ENCODE measurements at regions not wholly inside any gene's neighbourhood (a gene's known extent, or its start where the extent isn't known, plus 50 kb on each side); places are given as distances from the start of the nearest gene placed in this dataset.

DNA sequence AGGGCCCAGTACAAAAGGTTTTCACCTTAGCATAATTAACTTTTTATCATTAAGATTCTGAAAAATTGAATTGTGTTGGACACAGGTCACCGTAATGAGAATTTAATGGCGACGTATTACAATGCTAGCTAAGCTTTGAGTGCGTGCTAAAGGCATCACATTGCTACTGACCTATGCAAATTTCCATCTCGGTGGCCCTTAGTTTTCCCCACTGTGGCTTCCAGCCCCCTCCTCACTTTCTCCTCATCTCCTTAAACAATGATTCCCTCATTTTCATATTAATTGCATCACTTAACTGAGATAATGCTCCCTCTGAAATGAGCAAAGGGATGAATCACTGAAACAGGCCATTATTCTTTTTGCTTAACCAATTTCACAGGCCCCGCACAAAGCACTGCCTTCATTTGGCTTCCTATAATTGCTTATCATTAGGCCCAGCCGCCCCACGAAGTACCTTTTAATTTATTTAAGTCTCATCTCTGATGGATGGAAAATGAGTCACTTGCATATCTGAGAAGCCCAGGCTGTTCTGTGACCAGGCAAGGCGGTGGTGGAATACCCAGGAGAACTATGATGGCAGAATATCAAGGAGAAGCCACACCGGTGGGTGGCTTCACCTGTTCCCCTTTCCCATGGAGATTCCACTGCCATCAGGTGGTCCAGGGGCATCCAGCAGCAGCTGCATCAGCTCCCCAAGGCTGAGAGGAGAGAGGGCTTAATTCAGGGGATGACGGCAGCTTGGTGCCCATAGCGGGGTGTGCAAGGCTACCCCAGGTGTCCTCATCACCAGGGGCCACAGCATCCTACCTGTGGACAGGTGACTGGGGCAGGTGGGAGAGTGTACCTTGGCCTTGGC is 223.8 kb upstream of the BOD1L1 start:
- TF ChIP-seq, protein P1, sequence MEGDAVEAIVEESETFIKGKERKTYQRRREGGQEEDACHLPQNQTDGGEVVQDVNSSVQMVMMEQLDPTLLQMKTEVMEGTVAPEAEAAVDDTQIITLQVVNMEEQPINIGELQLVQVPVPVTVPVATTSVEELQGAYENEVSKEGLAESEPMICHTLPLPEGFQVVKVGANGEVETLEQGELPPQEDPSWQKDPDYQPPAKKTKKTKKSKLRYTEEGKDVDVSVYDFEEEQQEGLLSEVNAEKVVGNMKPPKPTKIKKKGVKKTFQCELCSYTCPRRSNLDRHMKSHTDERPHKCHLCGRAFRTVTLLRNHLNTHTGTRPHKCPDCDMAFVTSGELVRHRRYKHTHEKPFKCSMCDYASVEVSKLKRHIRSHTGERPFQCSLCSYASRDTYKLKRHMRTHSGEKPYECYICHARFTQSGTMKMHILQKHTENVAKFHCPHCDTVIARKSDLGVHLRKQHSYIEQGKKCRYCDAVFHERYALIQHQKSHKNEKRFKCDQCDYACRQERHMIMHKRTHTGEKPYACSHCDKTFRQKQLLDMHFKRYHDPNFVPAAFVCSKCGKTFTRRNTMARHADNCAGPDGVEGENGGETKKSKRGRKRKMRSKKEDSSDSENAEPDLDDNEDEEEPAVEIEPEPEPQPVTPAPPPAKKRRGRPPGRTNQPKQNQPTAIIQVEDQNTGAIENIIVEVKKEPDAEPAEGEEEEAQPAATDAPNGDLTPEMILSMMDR (IDR thresholded peaks at IDR 0.05; ENCODE audit: extremely low read depth, missing control alignments): no peak
- DNase-seq (ENCODE audit: low spot score): no peak

DNA sequence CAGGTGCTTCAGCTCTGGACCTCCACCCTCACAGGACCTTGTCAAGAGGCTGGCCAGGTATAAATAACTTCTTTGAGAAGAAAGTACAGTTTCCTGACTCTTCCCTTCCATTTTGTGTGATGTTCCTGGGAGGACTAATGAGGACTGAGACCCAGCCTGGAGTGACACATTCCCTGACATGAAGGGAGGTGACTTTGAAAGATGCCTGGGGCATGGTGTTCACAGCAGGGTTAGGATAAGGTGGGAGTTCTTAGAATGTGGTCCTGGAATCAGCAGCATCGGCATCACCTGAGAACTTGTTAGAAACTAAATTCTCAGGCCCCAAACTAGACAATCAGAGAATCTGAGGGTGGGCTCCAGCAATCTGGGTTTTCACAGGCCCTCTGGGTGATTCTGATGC is 224.9 kb upstream of the BOD1L1 start:
- no peak for DNase-seq (ENCODE audit: low spot score)
- TF ChIP-seq, protein P1 (IDR thresholded peaks at IDR 0.05; ENCODE audit: extremely low read depth, missing control alignments): no peak

DNA sequence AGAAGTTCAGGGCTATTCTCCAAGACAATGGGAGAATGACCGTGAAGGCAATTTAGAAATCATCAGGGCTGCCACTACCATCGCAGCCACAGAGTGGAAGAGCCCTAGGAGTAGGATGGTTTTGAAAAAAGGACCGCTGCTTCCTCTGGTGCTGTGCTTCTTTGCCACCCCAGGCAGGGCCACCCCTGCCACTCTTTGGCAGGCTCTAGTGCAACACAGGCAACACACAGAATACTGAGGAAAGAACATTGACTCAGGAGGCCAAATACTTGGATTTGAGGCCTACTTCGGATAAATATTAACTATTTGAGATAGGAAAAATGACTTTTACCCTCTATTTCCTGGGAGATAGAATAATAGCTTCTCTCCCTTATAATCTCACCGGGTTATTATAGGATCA is 228.9 kb upstream of the BOD1L1 start:
- no peak for DNase-seq (ENCODE audit: low spot score)
- TF ChIP-seq, protein P1 (IDR thresholded peaks at IDR 0.05; ENCODE audit: extremely low read depth, missing control alignments): no peak

DNA sequence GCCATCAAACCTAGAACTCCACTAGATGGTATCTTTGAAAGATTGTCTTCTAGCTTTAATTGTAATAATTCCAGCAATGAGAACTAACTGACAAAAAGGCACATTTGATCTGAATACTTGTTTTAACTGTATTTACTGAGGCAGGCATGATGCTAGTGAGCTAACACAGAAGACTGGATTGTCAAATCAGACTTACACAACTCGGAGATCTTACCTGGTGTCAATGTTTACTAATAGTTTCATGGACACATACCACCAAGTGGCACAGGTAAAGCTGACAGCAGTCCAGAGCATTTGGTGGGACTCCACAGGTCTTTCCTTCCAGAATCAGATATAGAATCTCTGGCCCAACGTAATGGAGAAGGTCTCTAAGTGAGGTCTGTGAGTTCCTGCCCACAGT is 229.9 kb upstream of the BOD1L1 start:
- DNase-seq (ENCODE audit: low spot score): no peak
- TF ChIP-seq, protein P1 (IDR thresholded peaks at IDR 0.05; ENCODE audit: extremely low read depth, missing control alignments): no peak

DNA sequence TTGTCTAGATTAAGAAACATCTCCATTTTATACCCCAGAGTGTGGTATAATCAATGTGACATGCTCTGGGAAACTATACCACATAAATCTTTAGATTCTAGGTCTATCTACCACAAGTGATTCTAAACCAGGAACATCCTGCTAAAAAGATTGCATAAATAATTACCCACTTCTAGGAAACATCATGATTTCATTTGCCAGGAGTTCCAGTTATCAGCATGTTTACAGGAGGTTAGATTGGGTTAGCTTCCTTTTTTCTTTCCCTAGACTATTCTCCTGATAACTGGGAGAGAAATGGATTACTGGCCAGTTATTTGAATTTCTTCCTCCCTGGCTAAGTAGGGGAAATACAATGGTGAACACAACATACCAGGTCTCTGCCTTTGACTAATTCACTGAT is 230.3 kb upstream of the BOD1L1 start:
- TF ChIP-seq, protein P1 (IDR thresholded peaks at IDR 0.05; ENCODE audit: extremely low read depth, missing control alignments): no peak
- no peak for DNase-seq (ENCODE audit: low spot score)

DNA sequence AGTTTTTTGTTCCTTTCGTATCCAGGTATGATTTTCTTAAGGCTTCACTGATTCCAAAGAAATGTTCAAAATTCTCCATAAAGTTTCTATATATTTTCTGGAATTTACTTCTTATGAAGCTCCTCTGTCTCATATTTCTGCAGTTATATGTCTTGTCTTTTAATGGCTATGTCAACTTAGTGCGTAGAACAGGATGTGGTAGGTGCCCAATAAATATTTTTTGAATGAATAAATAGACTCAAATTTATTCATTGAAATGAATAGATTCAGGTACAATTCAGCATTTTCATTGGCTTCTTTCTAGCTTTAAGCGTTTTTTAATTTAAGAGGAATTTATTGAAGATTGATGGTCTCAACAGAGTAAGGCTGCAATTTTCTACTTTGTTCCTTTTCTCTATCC is 231.9 kb upstream of the BOD1L1 start:
- no peak for DNase-seq (ENCODE audit: low spot score)
- TF ChIP-seq, protein P1 (IDR thresholded peaks at IDR 0.05; ENCODE audit: extremely low read depth, missing control alignments): no peak

DNA sequence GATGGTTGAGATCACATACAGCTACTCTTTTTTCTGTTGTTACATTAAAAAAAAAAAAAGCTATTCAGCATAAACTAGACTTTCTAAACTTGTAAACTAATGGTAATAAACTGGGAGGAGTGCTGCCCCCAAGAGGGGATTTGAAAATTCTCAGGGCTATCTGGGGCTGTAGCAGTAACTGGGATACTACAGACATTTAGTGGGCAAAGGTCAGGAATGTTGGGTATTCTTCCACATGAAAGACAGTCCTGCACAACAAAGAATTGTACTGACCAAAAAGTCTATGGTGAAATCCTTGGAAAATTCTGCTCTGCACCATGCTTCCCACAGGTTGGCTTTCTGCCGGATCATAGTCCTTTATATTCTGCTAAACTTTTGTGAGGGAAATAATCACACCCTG is 232.6 kb upstream of the BOD1L1 start:
- TF ChIP-seq, protein P1 (IDR thresholded peaks at IDR 0.05; ENCODE audit: extremely low read depth, missing control alignments): no peak
- no peak for DNase-seq (ENCODE audit: low spot score)

Data from GM20000 (cell line).